ENCODE measurements at regions not wholly inside any gene's neighbourhood (a gene's known extent, or its start where the extent isn't known, plus 50 kb on each side); places are given as distances from the start of the nearest gene placed in this dataset.

- no peak for DNase-seq (ENCODE audit: low read depth, low spot score)
- H3K4me3 ChIP-seq (ENCODE audit: low read length) = no peak overlapping the region
These were observed 393.6 kb downstream of the SOX9 start for GRCh38 chr17:72514321-72514861.

GRCh38 chr17:72514891-72515290 is 394.1 kb downstream of the SOX9 start:
- H3K4me3 ChIP-seq (ENCODE audit: low read length) = no peak overlapping the region
- DNase-seq (ENCODE audit: low read depth, low spot score) = no peak

GRCh38 chr17:72515291-72516065 is 394.7 kb downstream of the SOX9 start:
- no peak for DNase-seq (ENCODE audit: low read depth, low spot score)
- no peak overlapping the region for H3K4me3 ChIP-seq (ENCODE audit: low read length)

GRCh38 chr17:72516772-72517399 is 396.1 kb downstream of the SOX9 start:
- DNase-seq (ENCODE audit: low read depth, low spot score) = no peak
- H3K4me3 ChIP-seq (ENCODE audit: low read length) = no peak overlapping the region

GRCh38 chr17:72517413-72518158 is 396.8 kb downstream of the SOX9 start:
- DNase-seq (ENCODE audit: low read depth, low spot score) = no peak
- H3K4me3 ChIP-seq (ENCODE audit: low read length) = no peak overlapping the region

- no peak overlapping the region for H3K4me3 ChIP-seq (ENCODE audit: low read length)
These were observed 397.4 kb downstream of the SOX9 start for GRCh38 chr17:72518159-72518732.

GRCh38 chr17:72518753-72519597 is 398.2 kb downstream of the SOX9 start:
- H3K4me3 ChIP-seq (ENCODE audit: low read length) = no peak overlapping the region
- DNase-seq (ENCODE audit: low read depth, low spot score) = no peak

More at GRCh38 chr17:72518159-72518732, 397.4 kb downstream of the SOX9 start:
- no peak for DNase-seq (ENCODE audit: low read depth, low spot score)

GRCh38 chr17:72519598-72519936 is 398.7 kb downstream of the SOX9 start:
- DNase-seq (ENCODE audit: low read depth, low spot score) = no peak

GRCh38 chr17:72520665-72521303 is 400.0 kb downstream of the SOX9 start:
- no peak for DNase-seq (ENCODE audit: low read depth, low spot score)
- no peak overlapping the region for H3K4me3 ChIP-seq (ENCODE audit: low read length)

More at GRCh38 chr17:72519598-72519936, 398.7 kb downstream of the SOX9 start:
- H3K4me3 ChIP-seq (ENCODE audit: low read length) = no peak overlapping the region

- H3K4me3 ChIP-seq (ENCODE audit: low read length) = no peak overlapping the region
- no peak for DNase-seq (ENCODE audit: low read depth, low spot score)
These were observed 402.7 kb downstream of the SOX9 start for GRCh38 chr17:72523491-72523890.

- no peak overlapping the region for H3K4me3 ChIP-seq (ENCODE audit: low read length)
- no peak for DNase-seq (ENCODE audit: low read depth, low spot score)
These were observed 404.6 kb downstream of the SOX9 start for GRCh38 chr17:72525225-72526015.

- H3K4me3 ChIP-seq (ENCODE audit: low read length) = no peak overlapping the region
- DNase-seq (ENCODE audit: low read depth, low spot score) = no peak
These were observed 405.9 kb downstream of the SOX9 start for GRCh38 chr17:72526769-72527168.

- H3K4me3 ChIP-seq (ENCODE audit: low read length) = no peak overlapping the region
- DNase-seq (ENCODE audit: low read depth, low spot score) = no peak
These were observed 407.0 kb downstream of the SOX9 start for GRCh38 chr17:72527789-72528188.

GRCh38 chr17:72528683-72529082 is 407.9 kb downstream of the SOX9 start:
- DNase-seq (ENCODE audit: low read depth, low spot score) = no peak
- H3K4me3 ChIP-seq (ENCODE audit: low read length) = no peak overlapping the region

GRCh38 chr17:72529386-72529785 is 408.6 kb downstream of the SOX9 start:
- no peak for DNase-seq (ENCODE audit: low read depth, low spot score)
- no peak overlapping the region for H3K4me3 ChIP-seq (ENCODE audit: low read length)

GRCh38 chr17:72530454-72530853 is 409.6 kb downstream of the SOX9 start:
- no peak for DNase-seq (ENCODE audit: low read depth, low spot score)
- H3K4me3 ChIP-seq (ENCODE audit: low read length) = no peak overlapping the region

GRCh38 chr17:72531729-72532128 is 410.9 kb downstream of the SOX9 start:
- DNase-seq (ENCODE audit: low read depth, low spot score) = no peak
- no peak overlapping the region for H3K4me3 ChIP-seq (ENCODE audit: low read length)

GRCh38 chr17:72534265-72534664 is 413.4 kb downstream of the SOX9 start:
- H3K4me3 ChIP-seq (ENCODE audit: low read length) = no peak overlapping the region
- DNase-seq (ENCODE audit: low read depth, low spot score) = no peak
